OCI-LY1 (cell line): ENCODE measurements at regions not wholly inside any gene's neighbourhood (a gene's known extent, or its start where the extent isn't known, plus 50 kb on each side); places are given as distances from the start of the nearest gene placed in this dataset.

Experiments used
- CTCF ChIP-seq: fragments of 200-600 bp; sonication (generic), shearing (Covaris generic); IDR thresholded peaks from 2 replicates; pipeline ENCODE4 v1.5.1; 2017; ENCODE audit warnings: mild to moderate bottlenecking, antibody characterized with exemption, low read length, moderate library complexity, mixed read lengths
- EZH2 ChIP-seq: fragments of 200-600 bp; sonication (generic), shearing (Covaris generic); IDR thresholded peaks from 2 replicates; pipeline ENCODE4 v1.8.0; 2017; ENCODE audit warnings: borderline replicate concordance, mixed run types, mild to moderate bottlenecking, antibody characterized with exemption, low read length, moderate library complexity, mixed read lengths

GRCh38 chr3:105137911-105138310 lies 228.8 kb upstream of the ALCAM start:
- TF ChIP-seq EZH2: no peak
- TF ChIP-seq CTCF: no peak
